GM18508 (cell line): ENCODE measurements at regions not wholly inside any gene's neighbourhood (a gene's known extent, or its start where the extent isn't known, plus 50 kb on each side); places are given as distances from the start of the nearest gene placed in this dataset.

Source experiments
- ATAC-seq: cut with Tn5 transposase; IDR thresholded peaks from one replicate; pipeline ENCODE4 v1.9.1; 2021; ENCODE audit warnings: moderate number of reproducible peaks; ENCODE audit not compliant: insufficient read depth, unreplicated experiment

GRCh38 chr4:96295143-96295741 is 455.3 kb downstream of the PDHA2 start:
- ATAC-seq: no peak

GRCh38 chr4:96301715-96302114 is 461.8 kb downstream of the PDHA2 start:
- no peak for ATAC-seq

- ATAC-seq: no peak
Measured at GRCh38 chr4:96305030-96305429, 465.1 kb downstream of the PDHA2 start.

- no peak for ATAC-seq
Measured at GRCh38 chr4:96312046-96312685, 472.3 kb downstream of the PDHA2 start.

GRCh38 chr4:96315815-96316214 is 475.9 kb downstream of the PDHA2 start:
- no peak for ATAC-seq

GRCh38 chr4:96316776-96317175 is 476.9 kb downstream of the PDHA2 start:
- no peak for ATAC-seq

GRCh38 chr4:96317891-96318290 is 478.0 kb downstream of the PDHA2 start:
- ATAC-seq: no peak

- ATAC-seq: no peak
Measured at GRCh38 chr4:96326846-96327245, 487.0 kb downstream of the PDHA2 start.

- ATAC-seq: no peak
Measured at GRCh38 chr4:96342196-96342595, 502.3 kb downstream of the PDHA2 start.

GRCh38 chr4:96342790-96343455 is 503.0 kb downstream of the PDHA2 start:
- no peak for ATAC-seq

- ATAC-seq: no peak
Measured at GRCh38 chr4:96343836-96344235, 503.9 kb downstream of the PDHA2 start.

- ATAC-seq: no peak
Measured at GRCh38 chr4:96347582-96347981, 507.7 kb downstream of the PDHA2 start.

GRCh38 chr4:96352051-96352517 is 512.2 kb downstream of the PDHA2 start:
- ATAC-seq: no peak

- no peak for ATAC-seq
Measured at GRCh38 chr4:96354036-96354712, 514.3 kb downstream of the PDHA2 start.

- no peak for ATAC-seq
Measured at GRCh38 chr4:96355414-96355813, 515.5 kb downstream of the PDHA2 start.

- ATAC-seq: no peak
Measured at GRCh38 chr4:96356591-96357370, 516.9 kb downstream of the PDHA2 start.

GRCh38 chr4:96366632-96367031 is 526.7 kb downstream of the PDHA2 start:
- no peak for ATAC-seq

- no peak for ATAC-seq
Measured at GRCh38 chr4:96375367-96375766, 535.5 kb downstream of the PDHA2 start.

GRCh38 chr4:96379524-96379923 is 539.6 kb downstream of the PDHA2 start:
- no peak for ATAC-seq

GRCh38 chr4:96380106-96380505 is 540.2 kb downstream of the PDHA2 start:
- ATAC-seq: no peak
